Ovary (tissue), 7 donors: ENCODE measurements at regions not wholly inside any gene's neighbourhood (a gene's known extent, or its start where the extent isn't known, plus 50 kb on each side); places are given as distances from the start of the nearest gene placed in this dataset.

ENCODE experiments used
- DNase-seq, 5 donors: peaks; one replicate each; pipeline ENCODE4 v3.0.0-alpha.2; 2019 to 2020
- H3K27ac ChIP-seq, 2 donors: fragments of 200-600 bp; one replicate each; pipeline versions ENCODE4 v1.5.1 to v1.8.0; 2019 to 2022
- H3K27me3 ChIP-seq: fragments of 200-600 bp; one replicate; pipeline ENCODE4 v1.8.0; 2022
- H3K36me3 ChIP-seq: fragments of 200-600 bp; sonication (generic); one replicate; pipeline ENCODE4 v1.5.1; 2019
- H3K4me1 ChIP-seq: one replicate; pipeline ENCODE4 v1.8.1; 2013; ENCODE audit warnings: mild to moderate bottlenecking, moderate library complexity; ENCODE audit not compliant: insufficient read depth
- H3K4me3 ChIP-seq: fragments of 200-600 bp; sonication (generic); one replicate; pipeline ENCODE4 v1.5.1; 2017
- H3K9me3 ChIP-seq, 2 donors: fragments of 200-600 bp in 1 of 2; sonication (generic) in 1 of 2; one replicate each; pipeline versions ENCODE4 v1.5.1 to v1.8.1; 2013 to 2019; ENCODE audit warnings: mild to moderate bottlenecking in 1 of 2, moderate library complexity in 1 of 2
- CTCF ChIP-seq, 3 donors: fragments of 450-650 bp in 2 of 3; fragments of 200-600 bp in 1 of 3; IDR thresholded peaks; one replicate each; pipeline versions ENCODE4 v1.5.1 to v1.8.0; 2016 to 2022; ENCODE audit warnings: antibody characterized with exemption in 3 of 3, mild to moderate bottlenecking in 1 of 3
- EP300 ChIP-seq: sonication (generic); formaldehyde crosslinking; IDR thresholded peaks from one replicate; pipeline ENCODE4 v1.6.1; 2017; ENCODE audit warnings: antibody characterized with exemption
- POLR2A ChIP-seq: fragments of 450-650 bp; IDR thresholded peaks from one replicate; pipeline ENCODE4 v1.6.1; 2017; ENCODE audit warnings: antibody characterized with exemption, mild to moderate bottlenecking, moderate library complexity
- WGBS, 3 donors: extraction: QIAGEN DNeasy Blood & Tissue Kit in 1 of 3; methylation state at CpG; one replicate each; pipeline versions ENCODE4 v1.1.5 to v1.1.7; 2013 to 2017; 5-methylcytosine and 5-hydroxymethylcytosine counted together
- intact Hi-C, 4 donors: fragments of 100-400 bp; cut with DNase I; formaldehyde crosslinking; loops; one replicate each; pipeline versions ENCODE4 v1.11.0 to v1.15.1; 2022 to 2023
- donor health status: DM: no; HTN: no; CAD: no; lungs with moderate emphysema.
- donor health status: DM: no; HTN: no; CAD: no.
- donor health status: Bipolar disorder and iron deficiency.
- donor health status: DM: no; HTN: no; CAD: no.
- donor health status: DM: yes; HTN: yes; CAD: no.

- DNase-seq = no peak
- peaks cover 2% of the 10 kb centered on the region for H3K4me1 ChIP-seq
- no peak for TF ChIP-seq CTCF (IDR thresholded peaks at IDR 0.05)
- TF ChIP-seq EP300 = no peak
- no peak for TF ChIP-seq POLR2A
- intact Hi-C loops = no loop called here
- H3K27ac ChIP-seq = no peak overlapping the region
- H3K4me3 ChIP-seq = no peak overlapping the region
- H3K9me3 ChIP-seq = no peaks in the 10 kb centered on the region
- no peaks in the 10 kb centered on the region for H3K27me3 ChIP-seq
- H3K36me3 ChIP-seq = no peaks in the 10 kb centered on the region
These were observed 128.0 kb upstream of the ADGRL2 start for GRCh38 chr1:81672766-81673165.

- Histone ChIP-seq H3K36me3 (no peaks in the 10 kb centered on the region), H3K27me3 (no peaks in the 10 kb centered on the region), H3K27ac (no peak overlapping the region), H3K9me3 (no peaks in the 10 kb centered on the region), H3K4me3 (no peak overlapping the region), H3K4me1 (peaks cover 2% of the 10 kb centered on the region)
- no peak for TF ChIP-seq EP300
- TF ChIP-seq POLR2A = no peak
- TF ChIP-seq CTCF (IDR thresholded peaks at IDR 0.05) = no peak
- intact Hi-C loops = no loop called here
- peak in 2 of 5 donors; percentile 21 to 39 for DNase-seq
- WGBS, 3 donors = 34 to 47% (median 38%) methylated on average over 3 of the region's 3 CpGs
These were observed 129.7 kb upstream of the ADGRL2 start for GRCh38 chr1:81671038-81671437.

- H3K4me3 ChIP-seq = no peak overlapping the region
- no peaks in the 10 kb centered on the region for H3K36me3 ChIP-seq
- 30 to 40% (median 33%) methylated on average over 6 of the region's 6 CpGs for WGBS, 3 donors
- TF ChIP-seq CTCF (IDR thresholded peaks at IDR 0.05) (no peak), POLR2A (no peak), EP300 (no peak)
- intact Hi-C loops = no loop called here
- no peaks in the 10 kb centered on the region for H3K9me3 ChIP-seq
- H3K27ac ChIP-seq = no peak overlapping the region
- peaks cover 2% of the 10 kb centered on the region for H3K4me1 ChIP-seq
- no peaks in the 10 kb centered on the region for H3K27me3 ChIP-seq
- DNase-seq = peak; percentile 52 to 72 (median 64)
These were observed 130.4 kb upstream of the ADGRL2 start for GRCh38 chr1:81670286-81670685.

GRCh38 chr1:81666586-81666985 lies 134.1 kb upstream of the ADGRL2 start:
- no peak overlapping the region for H3K27ac ChIP-seq
- peaks cover 2% of the 10 kb centered on the region for H3K4me1 ChIP-seq
- no peaks in the 10 kb centered on the region for H3K9me3 ChIP-seq
- no peak overlapping the region for H3K4me3 ChIP-seq
- H3K36me3 ChIP-seq = no peaks in the 10 kb centered on the region
- intact Hi-C loops = no loop called here
- WGBS, 3 donors = 96 to 97% (median 96%) methylated on average over 2 of the region's 2 CpGs
- TF ChIP-seq EP300 = no peak
- no peak for TF ChIP-seq CTCF (IDR thresholded peaks at IDR 0.05)
- no peak for DNase-seq
- no peaks in the 10 kb centered on the region for H3K27me3 ChIP-seq

GRCh38 chr1:81664341-81664740 lies 136.4 kb upstream of the ADGRL2 start:
- intact Hi-C loops = no loop called here

More at GRCh38 chr1:81664341-81664740, 136.4 kb upstream of the ADGRL2 start:
- Histone ChIP-seq H3K36me3 (no peaks in the 10 kb centered on the region), H3K4me1 (no peaks in the 10 kb centered on the region), H3K27ac (no peak overlapping the region), H3K9me3 (no peaks in the 10 kb centered on the region), H3K4me3 (no peak overlapping the region), H3K27me3 (no peaks in the 10 kb centered on the region)
- WGBS, 3 donors = 33 to 40% (median 39%) methylated on average over 1 of the region's 1 CpG
- DNase-seq = no peak
- TF ChIP-seq CTCF (IDR thresholded peaks at IDR 0.05) (no peak), POLR2A (no peak), EP300 (no peak)
